C4-2B (cell line): ENCODE measurements at regions not wholly inside any gene's neighbourhood (a gene's known extent, or its start where the extent isn't known, plus 50 kb on each side); places are given as distances from the start of the nearest gene placed in this dataset.

ENCODE experiments used
- CTCF ChIP-seq: fragments of 450-650 bp; conservative IDR thresholded peaks from 2 replicates; pipeline ENCODE4 v1.5.1; 2017; ENCODE audit warnings: mild to moderate bottlenecking
- ZFX ChIP-seq: fragments of 450-650 bp; IDR thresholded peaks from 2 replicates; pipeline ENCODE4 v1.6.1; 2017

DNA sequence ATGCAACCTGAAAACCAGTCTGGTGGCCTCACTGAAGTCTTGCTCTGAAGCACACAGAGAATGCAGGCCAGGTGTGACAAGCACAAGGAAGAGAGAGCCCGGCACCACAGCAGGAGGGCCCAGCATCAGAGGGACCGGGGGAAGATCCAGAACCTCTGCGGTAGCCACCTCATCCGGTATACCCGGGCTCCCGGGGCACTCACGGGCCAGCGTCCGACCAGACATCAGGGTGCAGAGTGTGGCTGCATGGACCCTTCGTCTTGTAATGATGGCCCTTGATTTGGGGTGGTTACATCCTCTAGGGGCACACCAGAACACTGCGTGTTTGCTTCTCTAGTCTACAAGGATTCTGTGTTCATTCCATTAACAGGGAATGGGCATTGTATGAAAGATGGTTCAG is 406.0 kb downstream of the GADD45G start:
- TF ChIP-seq CTCF (no peak), ZFX (no peak)
